ENCODE measurements at regions not wholly inside any gene's neighbourhood (a gene's known extent, or its start where the extent isn't known, plus 50 kb on each side); places are given as distances from the start of the nearest gene placed in this dataset.

DNA sequence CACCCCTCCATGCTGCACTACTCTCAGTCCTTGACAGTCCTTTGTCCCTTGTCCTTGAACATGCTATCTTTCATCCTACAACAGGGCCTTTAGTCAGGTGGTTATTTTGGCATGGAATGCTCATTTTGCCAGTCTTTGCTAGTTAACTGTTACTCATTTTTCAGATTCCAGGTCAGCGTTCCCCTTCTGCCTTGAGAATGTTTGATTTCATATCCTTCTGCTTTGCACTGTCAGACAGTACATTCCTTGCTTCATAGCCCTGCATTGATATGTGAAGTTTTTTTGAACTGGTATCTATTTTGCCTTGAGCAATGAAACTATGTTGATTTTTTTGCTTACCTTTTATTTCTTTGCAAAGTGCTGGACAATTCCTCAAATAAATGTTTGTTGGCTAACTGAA, 638.2 kb upstream of the SEMA6A start:
- no peak for DNase-seq (ENCODE audit: low read depth in 4 of 4, low spot score in 3 of 4)

GRCh38 chr5:117210796-117211195, 636.2 kb upstream of the SEMA6A start:
- no peak for DNase-seq (ENCODE audit: low read depth in 4 of 4, low spot score in 3 of 4)

- DNase-seq (ENCODE audit: low read depth in 4 of 4, low spot score in 3 of 4) = no peak
These were observed 634.9 kb upstream of the SEMA6A start for GRCh38 chr5:117209479-117209878.

GRCh38 chr5:117207088-117207668, 632.6 kb upstream of the SEMA6A start:
- DNase-seq (ENCODE audit: low read depth in 4 of 4, low spot score in 3 of 4) = no peak

- no peak for DNase-seq (ENCODE audit: low read depth in 4 of 4, low spot score in 3 of 4)
These were observed 631.3 kb upstream of the SEMA6A start for GRCh38 chr5:117205894-117206293.

GRCh38 chr5:117204926-117205869, 630.6 kb upstream of the SEMA6A start:
- no peak for DNase-seq (ENCODE audit: low read depth in 4 of 4, low spot score in 3 of 4)

DNA sequence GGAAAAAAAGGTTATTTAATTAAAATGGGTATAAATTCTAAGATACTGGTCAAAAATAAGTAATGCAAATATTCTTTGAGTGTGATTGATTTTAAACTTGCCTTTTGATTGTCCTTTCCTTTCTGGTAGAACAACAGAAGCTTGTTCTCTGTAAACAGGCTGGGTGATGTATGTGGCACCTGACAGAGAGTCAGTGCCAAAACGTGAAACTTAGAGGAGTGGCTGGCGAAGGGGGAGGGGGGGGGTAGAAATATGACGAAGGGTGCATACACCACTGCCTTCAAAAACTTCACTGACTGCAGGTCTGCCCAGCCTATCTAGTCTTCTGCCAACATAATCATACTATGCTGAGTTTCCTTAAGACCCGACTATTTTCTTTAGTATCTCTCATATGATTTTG, 629.8 kb upstream of the SEMA6A start:
- no peak for DNase-seq (ENCODE audit: low read depth in 4 of 4, low spot score in 3 of 4)

DNA sequence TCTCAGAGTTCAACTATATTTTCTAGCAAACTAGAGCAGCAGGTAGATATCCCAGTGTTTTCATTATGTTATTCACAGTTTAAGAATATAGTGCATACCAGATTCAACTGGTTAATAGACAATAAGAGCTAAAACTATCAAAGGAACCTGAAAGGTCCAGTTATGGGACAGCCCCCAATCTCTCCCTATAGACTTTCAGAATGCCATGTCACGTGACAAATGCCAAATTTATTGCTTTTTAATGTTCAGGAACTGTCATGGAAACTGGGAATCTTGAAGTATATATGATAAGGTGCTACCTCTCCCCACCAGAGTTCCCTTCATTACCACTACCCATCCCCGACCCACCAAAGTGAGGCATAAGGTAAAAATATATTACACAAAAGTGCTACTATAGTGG, 629.0 kb upstream of the SEMA6A start:
- DNase-seq (ENCODE audit: low read depth in 4 of 4, low spot score in 3 of 4) = no peak

DNA sequence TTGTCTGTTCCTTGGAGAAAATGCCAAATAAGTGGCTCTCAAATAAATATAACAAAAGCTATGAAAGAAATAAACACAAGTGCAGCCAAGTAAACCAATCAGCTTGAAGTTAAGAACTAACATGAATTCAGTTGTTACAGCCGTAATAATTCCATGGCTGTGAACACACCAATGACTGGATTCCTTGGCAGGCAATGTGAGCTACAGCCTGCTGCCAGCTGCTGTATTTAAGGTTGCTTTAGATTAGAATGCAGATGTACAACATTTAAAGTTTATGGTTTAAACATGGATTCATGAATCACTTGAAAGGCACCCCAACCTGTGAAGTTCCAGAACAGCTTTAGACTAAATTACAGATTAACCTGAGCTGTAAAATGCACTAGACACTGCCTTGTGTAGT, 626.4 kb upstream of the SEMA6A start:
- DNase-seq (ENCODE audit: low read depth in 4 of 4, low spot score in 3 of 4) = peak in 1 of 4 donors; percentile 32

- DNase-seq (ENCODE audit: low read depth in 4 of 4, low spot score in 3 of 4) = peak in 1 of 4 donors; percentile 6
These were observed 620.5 kb upstream of the SEMA6A start for GRCh38 chr5:117195076-117195475.

- DNase-seq (ENCODE audit: low read depth in 4 of 4, low spot score in 3 of 4) = no peak
These were observed 616.6 kb upstream of the SEMA6A start for GRCh38 chr5:117191251-117191650.

GRCh38 chr5:117189784-117190183, 615.2 kb upstream of the SEMA6A start:
- DNase-seq (ENCODE audit: low read depth in 4 of 4, low spot score in 3 of 4) = no peak

DNA sequence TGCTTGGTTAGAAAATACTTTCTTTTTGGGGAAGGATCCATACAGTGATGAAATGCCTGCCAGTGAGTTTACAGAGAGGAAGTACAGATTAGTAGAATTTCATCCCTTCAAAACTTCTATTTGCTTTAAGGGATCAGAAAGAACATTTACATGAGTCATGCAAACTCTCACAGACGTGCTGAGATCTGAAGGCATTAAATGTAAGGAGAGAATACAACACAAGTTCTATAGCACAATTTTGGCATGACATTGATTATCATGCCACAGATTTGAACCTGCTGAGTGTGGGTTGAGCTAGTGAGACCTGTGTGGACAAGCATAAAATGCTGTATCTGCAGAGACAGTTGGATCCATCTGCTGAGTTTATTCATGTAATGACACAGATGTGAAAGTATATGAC, 613.6 kb upstream of the SEMA6A start:
- no peak for DNase-seq (ENCODE audit: low read depth in 4 of 4, low spot score in 3 of 4)

DNA sequence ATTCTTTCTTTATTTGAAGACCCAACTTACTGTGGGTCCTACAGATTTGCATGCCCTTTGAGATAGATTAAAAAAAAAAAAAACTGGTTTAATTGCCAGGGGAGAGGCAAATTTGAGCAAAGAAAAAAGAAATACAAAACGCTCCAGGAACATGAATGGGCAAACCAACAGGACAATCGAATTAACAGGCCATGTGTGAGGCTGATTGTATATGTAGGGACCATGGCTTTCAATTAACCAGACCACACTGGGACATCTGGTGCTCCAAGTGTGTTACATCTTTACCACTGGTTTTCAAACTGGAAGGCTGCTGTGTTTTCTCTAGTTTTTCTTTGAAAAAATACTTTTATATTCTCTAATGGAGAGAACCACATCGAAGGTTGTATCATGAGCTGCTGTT, 612.1 kb upstream of the SEMA6A start:
- DNase-seq (ENCODE audit: low read depth in 4 of 4, low spot score in 3 of 4) = no peak

DNA sequence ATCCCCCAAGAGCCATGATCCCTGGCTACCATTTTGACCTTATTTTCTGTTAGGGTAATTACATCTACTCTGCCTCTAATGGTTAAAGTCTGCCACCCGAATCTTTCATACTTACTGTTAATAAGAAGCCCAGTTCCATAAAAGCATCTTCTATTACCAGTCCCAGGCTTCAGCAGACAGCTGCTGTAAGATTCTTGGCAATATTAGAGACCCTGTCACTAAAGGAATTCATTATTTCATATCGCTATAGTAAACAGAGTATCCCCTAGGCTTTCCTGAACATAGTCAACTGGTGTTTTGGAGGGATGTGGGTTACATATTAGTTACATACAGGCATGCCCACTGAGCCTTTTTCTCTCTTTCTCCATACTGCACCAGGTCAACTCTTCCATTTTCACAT, 608.7 kb upstream of the SEMA6A start:
- no peak for DNase-seq (ENCODE audit: low read depth in 4 of 4, low spot score in 3 of 4)

- no peak for DNase-seq (ENCODE audit: low read depth in 4 of 4, low spot score in 3 of 4)
These were observed 607.5 kb upstream of the SEMA6A start for GRCh38 chr5:117182104-117182503.

DNA sequence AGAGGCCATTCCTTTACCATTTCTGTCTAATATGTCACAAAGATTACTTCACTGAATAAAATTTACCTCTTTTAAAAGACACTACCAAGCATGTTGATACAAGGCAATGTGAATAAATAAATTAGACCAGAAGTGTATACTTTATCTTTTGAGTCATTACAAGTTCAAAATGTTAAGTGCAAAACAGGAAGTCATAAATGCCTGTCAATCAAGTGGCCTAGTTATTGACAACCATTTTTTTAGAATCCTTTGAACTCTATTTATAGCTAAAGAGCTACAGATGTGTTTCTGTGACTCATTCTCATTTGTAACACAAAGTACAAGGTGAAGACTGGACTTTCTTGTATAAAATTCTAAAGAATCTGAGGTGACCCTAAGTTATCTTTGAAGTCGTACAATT, 602.7 kb upstream of the SEMA6A start:
- no peak for DNase-seq (ENCODE audit: low read depth in 4 of 4, low spot score in 3 of 4)

DNA sequence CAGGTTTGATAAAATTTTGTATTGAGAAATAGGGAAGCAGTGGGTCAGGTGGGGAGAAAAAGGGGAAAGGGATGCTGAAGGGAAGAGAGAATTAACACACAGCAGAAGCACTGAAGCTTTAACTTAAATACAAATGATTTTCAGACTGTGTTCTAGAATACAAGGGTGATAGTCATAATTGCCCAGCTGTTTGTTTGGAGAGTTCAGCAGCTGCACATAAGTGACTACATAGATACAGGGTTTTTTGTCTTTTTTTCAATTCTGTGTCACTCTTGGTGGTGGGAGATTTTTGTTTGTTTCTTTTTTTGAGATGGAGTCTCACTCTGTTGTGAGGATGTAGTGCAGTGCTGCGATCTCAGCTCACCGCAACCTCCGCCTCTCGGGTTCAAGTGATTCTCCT, 590.4 kb upstream of the SEMA6A start:
- DNase-seq (ENCODE audit: low read depth in 4 of 4, low spot score in 3 of 4) = no peak

GRCh38 chr5:117161718-117162335, 587.2 kb upstream of the SEMA6A start:
- no peak for DNase-seq (ENCODE audit: low read depth in 4 of 4, low spot score in 3 of 4)

- DNase-seq (ENCODE audit: low read depth in 4 of 4, low spot score in 3 of 4) = peak in 3 of 4 donors; percentile 14 to 29 (median 26)
These were observed 585.8 kb upstream of the SEMA6A start for GRCh38 chr5:117160391-117160790.

GRCh38 chr5:117149312-117149711, 574.7 kb upstream of the SEMA6A start:
- DNase-seq (ENCODE audit: low read depth in 4 of 4, low spot score in 3 of 4) = no peak

DNA sequence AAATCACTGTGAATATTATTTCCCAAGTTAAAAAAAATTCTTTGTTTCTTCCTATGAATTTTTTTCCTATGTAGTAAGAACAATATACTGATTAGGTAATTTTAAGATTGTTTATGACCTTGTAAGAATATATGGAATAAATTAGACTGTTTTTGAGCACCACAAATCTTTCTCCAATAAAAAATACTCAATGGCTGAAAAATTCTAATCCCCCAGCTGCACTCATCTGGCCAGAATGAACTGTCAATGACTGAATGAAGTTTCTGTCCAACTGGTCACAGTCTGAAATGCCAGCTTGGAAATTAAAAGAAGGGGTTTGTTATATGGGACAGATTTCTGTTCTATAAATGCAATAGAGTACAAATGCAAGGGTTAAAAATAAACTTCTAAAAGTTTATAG, 569.5 kb upstream of the SEMA6A start:
- DNase-seq (ENCODE audit: low read depth in 4 of 4, low spot score in 3 of 4) = no peak

Data from left renal pelvis (tissue), 4 donors.